Right lobe of liver (tissue), 6 donors: ENCODE measurements at regions not wholly inside any gene's neighbourhood (a gene's known extent, or its start where the extent isn't known, plus 50 kb on each side); places are given as distances from the start of the nearest gene placed in this dataset.

ENCODE experiments used
- ATAC-seq, 4 donors: fragments of 200-7000 bp; cut with Tn5 transposase; one replicate each; pipeline ENCODE4 v1.9.1; 2020; ENCODE audit warnings: mild to moderate bottlenecking in 4 of 4, moderate library complexity in 4 of 4
- DNase-seq, 3 donors: peaks; one replicate each; pipeline ENCODE4 v3.0.0-alpha.2; 2020
- H3K27ac ChIP-seq, 3 donors: fragments of 200-600 bp; one replicate each; pipeline ENCODE4 v1.8.0; 2022
- H3K27me3 ChIP-seq, 2 donors: fragments of 200-600 bp; one replicate each; pipeline ENCODE4 v1.8.0; 2022
- H3K36me3 ChIP-seq, 4 donors: fragments of 200-600 bp; sonication (generic) in 1 of 4; one replicate each; pipeline versions ENCODE4 v1.5.1 to v1.8.0; 2017 to 2022; ENCODE audit warnings: control low read depth in 1 of 4
- H3K4me1 ChIP-seq, 4 donors: fragments of 200-600 bp; sonication (generic) in 1 of 4; one replicate each; pipeline versions ENCODE4 v1.5.1 to v1.8.0; 2017 to 2022; ENCODE audit warnings: control low read depth in 1 of 4
- H3K4me3 ChIP-seq, 3 donors: fragments of 200-600 bp; one replicate each; pipeline ENCODE4 v1.8.0; 2022
- H3K9me3 ChIP-seq, 4 donors: fragments of 200-600 bp; sonication (generic) in 1 of 4; one replicate each; pipeline versions ENCODE4 v1.5.1 to v1.8.0; 2017 to 2022; ENCODE audit warnings: control low read depth in 1 of 4
- POLR2A ChIP-seq: fragments of 450-650 bp; IDR thresholded peaks from one replicate; pipeline ENCODE4 v1.6.1; 2017; ENCODE audit warnings: antibody characterized with exemption, mild to moderate bottlenecking
- WGBS: methylation state at CpG from one replicate; pipeline ENCODE4 v1.1.6; 2018; ENCODE audit warnings: low coverage, low lambda C conversion rate; ENCODE audit not compliant: insufficient coverage; ENCODE audit errors: missing lambda C conversion rate; 5-methylcytosine and 5-hydroxymethylcytosine counted together
- intact Hi-C, 2 donors: fragments of 100-400 bp; cut with DNase I; formaldehyde crosslinking; loops; one replicate each; pipeline versions ENCODE4 v1.11.2 to v1.14.1; 2022
- TF ChIP-seq, protein P1 (sequence below), 4 donors: fragments of 200-600 bp in 3 of 4; fragments of 450-650 bp in 1 of 4; IDR thresholded peaks; one replicate each; pipeline versions ENCODE4 v1.5.1 to v1.8.0; 2016 to 2022; ENCODE audit warnings: antibody characterized with exemption in 4 of 4, mild to moderate bottlenecking in 2 of 4
- donor health status: DM: no; HTN: yes; CAD: no.
- donor health status: DM: no; HTN: no; CAD: no.
- donor health status: DM: no; HTN: no; CAD: no.
- donor health status: DM: no; HTN: yes; CAD: no.
- donor health status: DM: no; HTN: yes; CAD: no.

DNA sequence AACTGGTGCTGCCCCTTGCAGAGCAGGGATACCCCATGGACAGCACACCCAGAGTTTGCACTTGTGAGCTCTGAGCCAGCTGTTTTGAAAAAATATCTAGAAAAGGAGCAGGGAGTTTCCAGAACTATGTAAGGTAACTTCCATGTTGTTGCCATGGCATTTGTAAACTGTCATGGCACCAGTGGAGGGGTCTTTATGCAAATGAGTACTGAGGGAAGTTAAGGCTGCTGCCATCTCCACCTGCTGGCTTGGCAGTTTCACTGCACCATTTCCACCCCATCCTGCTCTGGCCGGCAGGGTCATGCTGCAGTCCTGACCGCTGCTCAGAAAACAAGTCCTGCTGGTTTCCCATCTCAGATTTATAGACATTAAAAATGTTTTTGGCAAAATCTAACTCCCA, 52.3 kb upstream of the SNTG2 start:
- DNase-seq (no peak), ATAC-seq (no peak)
- TF ChIP-seq, protein P1, sequence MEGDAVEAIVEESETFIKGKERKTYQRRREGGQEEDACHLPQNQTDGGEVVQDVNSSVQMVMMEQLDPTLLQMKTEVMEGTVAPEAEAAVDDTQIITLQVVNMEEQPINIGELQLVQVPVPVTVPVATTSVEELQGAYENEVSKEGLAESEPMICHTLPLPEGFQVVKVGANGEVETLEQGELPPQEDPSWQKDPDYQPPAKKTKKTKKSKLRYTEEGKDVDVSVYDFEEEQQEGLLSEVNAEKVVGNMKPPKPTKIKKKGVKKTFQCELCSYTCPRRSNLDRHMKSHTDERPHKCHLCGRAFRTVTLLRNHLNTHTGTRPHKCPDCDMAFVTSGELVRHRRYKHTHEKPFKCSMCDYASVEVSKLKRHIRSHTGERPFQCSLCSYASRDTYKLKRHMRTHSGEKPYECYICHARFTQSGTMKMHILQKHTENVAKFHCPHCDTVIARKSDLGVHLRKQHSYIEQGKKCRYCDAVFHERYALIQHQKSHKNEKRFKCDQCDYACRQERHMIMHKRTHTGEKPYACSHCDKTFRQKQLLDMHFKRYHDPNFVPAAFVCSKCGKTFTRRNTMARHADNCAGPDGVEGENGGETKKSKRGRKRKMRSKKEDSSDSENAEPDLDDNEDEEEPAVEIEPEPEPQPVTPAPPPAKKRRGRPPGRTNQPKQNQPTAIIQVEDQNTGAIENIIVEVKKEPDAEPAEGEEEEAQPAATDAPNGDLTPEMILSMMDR (IDR thresholded peaks at IDR 0.05), result no peak
- TF ChIP-seq POLR2A, result no peak
- intact Hi-C loops, result no loop called here
- H3K27ac ChIP-seq, result no peak overlapping the region
- H3K9me3 ChIP-seq, result no peaks in the 10 kb centered on the region
- 39% methylated on average over 2 of the region's 2 CpGs for WGBS
- H3K36me3 ChIP-seq, result no peaks in the 10 kb centered on the region
- no peak overlapping the region for H3K4me3 ChIP-seq
- H3K27me3 ChIP-seq, result no peaks in the 10 kb centered on the region
- no peaks in the 10 kb centered on the region for H3K4me1 ChIP-seq

DNA sequence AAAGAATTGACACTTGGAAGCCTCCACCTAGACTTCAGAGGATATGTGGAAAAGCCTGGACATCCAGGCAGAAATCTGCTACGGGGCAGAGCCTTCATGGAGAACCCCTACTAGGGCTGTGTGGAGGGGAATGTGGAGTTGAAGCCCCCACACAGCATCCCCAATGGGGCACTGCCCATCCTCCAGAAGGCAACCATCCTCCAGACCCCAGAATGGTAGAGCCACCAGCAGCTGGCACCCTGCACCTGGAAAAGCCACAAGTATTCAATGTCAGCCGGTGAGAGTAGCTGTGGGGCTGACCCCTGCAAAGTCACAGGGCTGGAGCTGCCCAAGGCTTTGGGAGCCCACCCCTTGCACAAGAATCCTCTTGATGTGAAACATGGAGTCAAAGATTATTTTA, 53.6 kb upstream of the SNTG2 start:
- no peak for TF ChIP-seq POLR2A
- intact Hi-C loops, result no loop called here
- H3K4me1 ChIP-seq, result no peaks in the 10 kb centered on the region
- H3K4me3 ChIP-seq, result no peak overlapping the region
- H3K27me3 ChIP-seq, result no peaks in the 10 kb centered on the region
- no CpG with 5 or more reads among the region's 2 CpGs for WGBS
- no peak overlapping the region for H3K27ac ChIP-seq
- H3K36me3 ChIP-seq, result no peaks in the 10 kb centered on the region
- no peaks in the 10 kb centered on the region for H3K9me3 ChIP-seq
- DNase-seq (no peak), ATAC-seq (no peak)

DNA sequence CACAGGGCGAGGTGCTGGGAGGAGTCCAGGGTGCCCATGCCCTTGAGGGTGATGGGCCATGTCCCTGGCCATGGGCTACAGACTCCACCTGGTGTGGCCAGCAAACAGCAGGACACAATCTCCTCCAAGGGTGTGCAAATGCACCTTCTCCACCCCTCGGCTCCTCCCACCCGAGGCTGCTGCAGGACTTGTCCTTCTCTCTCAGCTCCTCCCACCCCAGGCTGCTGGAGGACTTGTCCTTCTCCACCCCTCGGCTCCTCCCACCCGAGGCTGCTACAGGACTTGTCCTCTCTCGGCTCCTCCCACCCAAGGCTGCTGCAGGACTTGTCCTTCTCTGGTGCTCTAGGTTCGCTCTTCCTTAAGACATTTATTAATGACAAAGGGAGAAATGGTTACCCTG, 57.3 kb upstream of the SNTG2 start:
- Histone ChIP-seq H3K4me3 (no peak overlapping the region), H3K27me3 (no peaks in the 10 kb centered on the region), H3K4me1 (no peaks in the 10 kb centered on the region), H3K9me3 (no peaks in the 10 kb centered on the region), H3K36me3 (no peaks in the 10 kb centered on the region), H3K27ac (no peak overlapping the region)
- 34% methylated on average over 5 of the region's 7 CpGs for WGBS
- no peak for TF ChIP-seq POLR2A
- TF ChIP-seq, protein P1 (IDR thresholded peaks at IDR 0.05), result no peak
- intact Hi-C loops, result no loop called here
- ATAC-seq (peak in 1 of 4 donors; percentile 10), DNase-seq (no peak)

DNA sequence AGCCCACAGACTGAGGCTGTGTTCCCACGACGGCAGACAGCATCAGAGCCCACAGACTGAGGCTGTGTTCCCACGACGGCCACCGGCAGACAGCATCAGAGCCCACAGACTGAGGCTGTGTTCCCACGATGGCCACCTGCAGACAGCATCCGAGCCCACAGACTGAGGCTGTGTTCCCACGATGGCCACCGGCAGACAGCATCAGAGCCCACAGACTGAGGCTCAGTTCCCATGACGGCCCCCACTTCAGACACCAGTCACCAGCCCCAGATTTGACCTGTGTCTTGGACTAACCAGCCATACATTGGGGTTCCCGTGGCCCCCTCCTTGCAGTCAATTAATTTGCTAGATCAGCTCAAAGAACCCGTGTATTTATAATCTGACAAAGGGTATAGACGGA, 57.8 kb upstream of the SNTG2 start:
- Histone ChIP-seq H3K4me3 (no peak overlapping the region), H3K4me1 (no peaks in the 10 kb centered on the region), H3K36me3 (no peaks in the 10 kb centered on the region), H3K9me3 (no peaks in the 10 kb centered on the region), H3K27me3 (no peaks in the 10 kb centered on the region), H3K27ac (no peak overlapping the region)
- intact Hi-C loops, result no loop called here
- no peak for DNase-seq
- WGBS, result no CpG with 5 or more reads among the region's 13 CpGs
- TF ChIP-seq POLR2A, result no peak
- TF ChIP-seq, protein P1 (IDR thresholded peaks at IDR 0.05), result no peak
- no peak for ATAC-seq

DNA sequence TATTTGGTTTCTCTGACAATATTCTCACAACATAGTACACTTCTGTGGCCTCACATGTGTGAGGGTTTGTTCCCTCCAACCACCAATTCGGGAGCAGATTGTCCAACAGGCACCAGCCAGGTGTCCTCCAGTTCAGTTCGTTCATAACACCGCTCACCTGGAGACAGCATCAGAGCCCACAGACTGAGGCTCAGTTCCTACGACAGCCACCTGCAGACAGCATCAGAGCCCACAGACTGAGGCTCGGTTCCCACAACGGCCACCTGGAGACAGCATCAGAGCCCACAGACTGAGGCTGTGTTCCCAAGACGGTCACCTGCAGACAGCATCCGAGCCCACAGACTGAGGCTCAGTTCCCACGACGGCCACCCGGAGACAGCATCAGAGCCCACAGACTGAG, 58.2 kb upstream of the SNTG2 start:
- DNase-seq (no peak), ATAC-seq (no peak)
- H3K4me3 ChIP-seq, result no peak overlapping the region
- TF ChIP-seq, protein P1 (IDR thresholded peaks at IDR 0.05), result no peak
- TF ChIP-seq POLR2A, result no peak
- WGBS, result 63% methylated on average over 10 of the region's 11 CpGs
- no peak overlapping the region for H3K27ac ChIP-seq
- intact Hi-C loops, result no loop called here
- no peaks in the 10 kb centered on the region for H3K4me1 ChIP-seq
- no peaks in the 10 kb centered on the region for H3K27me3 ChIP-seq
- no peaks in the 10 kb centered on the region for H3K36me3 ChIP-seq
- H3K9me3 ChIP-seq, result no peaks in the 10 kb centered on the region
